NOMO-1 (cell line): ENCODE measurements at regions not wholly inside any gene's neighbourhood (a gene's known extent, or its start where the extent isn't known, plus 50 kb on each side); places are given as distances from the start of the nearest gene placed in this dataset.
"Not testable (repeated sequence)": the region's sequence is repeated elsewhere in the genome, so short reads cannot be mapped to it uniquely, and the experiment has no call there.

Experiments
- DNase-seq, 2 experiments: peaks; one replicate each; lab custom pipeline; 2025; ENCODE audit not compliant: unreplicated experiment in 2 of 2; lab: John Stamatoyannopoulos, UW

DNA sequence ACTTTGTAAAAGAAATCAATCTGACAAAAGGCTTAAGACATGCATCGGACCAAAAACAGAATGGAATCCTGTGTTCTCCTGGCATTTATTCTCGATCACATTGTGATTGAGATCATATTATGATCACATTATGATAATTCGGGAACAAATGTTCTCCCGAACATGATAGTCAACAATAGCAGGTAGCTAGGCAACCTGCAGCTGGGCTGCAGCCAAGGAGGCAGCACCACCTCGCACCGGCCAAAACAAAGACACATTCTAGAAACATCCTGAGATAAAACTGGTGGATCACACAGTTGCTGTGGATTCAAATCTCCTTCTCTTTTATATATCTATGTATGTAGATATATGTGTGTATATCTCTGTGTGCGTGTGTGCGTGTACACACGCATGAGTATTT, 480.6 kb upstream of the CYLC2 start:
- DNase-seq, result no peak

DNA sequence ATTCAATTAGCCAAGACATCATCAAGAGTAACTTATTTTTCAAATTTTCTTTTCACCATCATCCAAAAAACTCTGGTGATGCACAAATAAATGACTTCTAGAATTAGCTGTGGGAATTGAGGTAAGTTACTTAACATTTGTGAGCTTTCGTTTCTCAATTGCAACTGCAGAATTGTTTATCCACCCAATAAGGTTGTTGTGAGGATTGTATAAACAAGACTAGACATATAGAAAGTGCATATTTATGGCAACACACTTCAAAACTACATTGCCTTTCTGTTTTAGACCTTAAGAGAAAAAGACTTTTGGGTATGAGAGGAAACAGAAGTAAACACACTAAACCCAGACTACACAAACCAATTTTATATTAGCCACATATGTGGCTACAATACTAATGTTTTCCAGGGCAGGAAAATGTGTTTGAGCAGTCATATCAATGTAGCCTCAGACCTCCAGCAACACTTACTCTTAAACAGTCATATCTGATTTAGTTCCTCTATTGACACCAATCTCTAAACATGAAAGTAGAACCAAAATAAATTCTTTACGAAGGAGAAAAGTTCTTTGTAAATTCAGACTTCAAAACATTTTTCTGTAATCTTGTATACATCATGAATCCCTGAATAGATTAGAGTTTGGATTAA, 488.0 kb upstream of the CYLC2 start:
- DNase-seq, result no peak

DNA sequence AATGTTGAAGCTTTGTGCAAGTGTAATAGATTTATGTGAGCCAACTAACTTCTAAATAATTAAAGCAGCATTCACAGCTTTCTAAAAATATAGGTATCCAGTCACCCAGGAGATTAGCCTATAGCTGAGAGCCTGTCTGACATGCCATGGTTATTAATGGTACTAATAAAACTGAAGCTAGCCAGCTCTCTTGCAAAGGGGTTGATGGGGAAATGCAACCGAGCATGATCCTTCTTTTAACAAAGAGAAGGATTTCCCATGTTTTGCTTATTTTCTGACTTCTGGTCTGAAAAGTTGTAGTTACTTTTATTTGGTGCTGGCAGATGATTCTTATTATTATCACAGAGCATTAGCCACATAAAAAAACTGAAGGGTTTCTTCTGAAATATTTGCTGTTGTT, 488.7 kb upstream of the CYLC2 start:
- DNase-seq, result no peak

DNA sequence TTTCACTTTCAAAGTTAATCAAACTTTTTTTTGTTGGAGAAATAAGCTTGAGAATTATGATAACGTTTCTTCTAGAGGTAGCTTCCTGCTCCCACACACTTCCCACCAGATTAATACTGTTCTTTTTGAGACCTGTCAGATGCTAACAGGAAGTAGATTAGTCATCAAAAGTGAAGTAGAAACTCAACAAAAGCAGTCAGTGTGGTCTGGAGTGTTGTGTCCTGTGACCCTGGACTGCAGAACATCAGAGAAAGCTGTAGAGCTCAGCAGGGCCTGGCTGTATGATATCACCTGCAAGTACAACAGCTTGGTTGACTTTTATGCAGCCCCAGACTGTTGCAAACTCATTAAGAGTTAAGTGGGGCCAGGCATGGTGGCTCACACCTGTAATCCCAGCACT, 495.7 kb upstream of the CYLC2 start:
- no peak for DNase-seq

DNA sequence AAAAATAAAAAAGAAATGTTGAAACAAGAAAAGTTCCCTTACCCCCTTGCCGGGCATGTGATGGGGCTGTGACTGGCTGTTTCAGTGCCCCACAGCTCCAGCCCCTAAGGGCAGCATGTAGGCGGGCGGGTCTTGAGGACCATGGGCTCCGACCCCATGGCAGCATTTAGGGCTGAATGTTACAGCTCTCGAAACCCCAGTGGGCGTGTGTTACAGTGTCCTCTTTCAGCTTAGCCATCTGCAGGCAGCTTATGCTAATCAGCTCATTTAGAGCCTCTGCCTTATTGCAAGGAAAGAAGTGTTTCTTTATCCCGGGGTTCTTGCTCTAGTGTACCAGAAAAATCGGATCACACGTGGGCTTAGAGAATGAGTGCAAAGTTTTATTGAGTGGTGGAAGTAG, 497.4 kb upstream of the CYLC2 start:
- no peak for DNase-seq

DNA sequence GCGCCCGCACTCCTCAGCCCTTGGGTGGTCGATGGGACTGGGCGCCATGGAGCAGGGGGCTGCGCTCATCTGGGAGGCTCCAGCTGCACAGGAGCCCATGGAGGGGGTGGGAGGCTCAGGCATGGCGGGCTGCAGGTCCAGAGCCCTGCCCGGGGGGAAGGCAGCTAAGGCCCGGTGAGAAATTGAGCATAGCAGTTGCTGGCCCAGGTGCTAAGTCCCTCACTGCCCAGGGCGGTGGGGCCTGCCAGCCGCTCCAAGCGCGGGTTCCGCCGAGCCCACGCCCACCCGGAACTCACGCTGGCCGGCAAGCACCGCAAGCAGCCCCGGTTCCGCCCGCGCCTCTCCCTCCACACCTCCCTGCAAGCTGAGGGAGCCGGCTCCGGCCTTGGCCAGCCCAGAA, 508.2 kb upstream of the CYLC2 start:
- not testable (repeated sequence) for DNase-seq

DNA sequence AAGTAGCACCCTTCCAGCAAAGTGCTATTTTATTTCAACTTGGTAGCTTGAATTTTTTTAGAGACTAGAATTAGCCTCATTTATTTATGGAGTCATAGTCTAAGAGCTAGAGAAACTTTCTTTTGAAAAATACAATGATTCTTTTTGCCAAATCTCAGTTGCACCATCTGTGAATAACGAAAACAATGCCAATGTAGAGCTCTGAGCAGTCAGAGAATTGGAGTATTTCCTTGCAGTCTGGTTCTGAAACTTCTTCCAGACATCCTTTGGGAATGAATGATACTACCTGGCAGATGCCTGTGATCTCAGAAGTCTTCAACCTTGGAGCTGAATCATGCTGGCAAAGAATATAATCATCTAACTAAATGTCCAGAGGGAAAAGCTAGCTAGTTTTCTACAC, 511.5 kb upstream of the CYLC2 start:
- no peak for DNase-seq

DNA sequence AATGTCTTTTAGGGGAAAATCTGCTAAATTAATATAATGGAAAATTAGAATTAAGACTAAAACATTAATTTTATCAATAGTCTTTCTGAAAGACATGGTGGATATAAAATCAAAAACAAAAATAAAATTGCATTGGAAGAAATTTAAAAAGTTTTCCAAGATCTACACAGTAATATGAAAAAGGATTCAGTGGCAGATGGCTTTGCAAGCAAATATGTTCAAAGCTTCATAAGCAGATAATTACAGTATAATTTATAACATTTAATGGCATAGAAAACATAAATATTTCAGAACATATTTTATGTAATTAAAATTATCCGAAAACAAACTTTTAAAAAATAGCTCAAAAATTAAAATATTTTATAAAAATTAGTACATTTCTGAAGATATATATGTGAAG, 512.4 kb upstream of the CYLC2 start:
- no peak for DNase-seq

DNA sequence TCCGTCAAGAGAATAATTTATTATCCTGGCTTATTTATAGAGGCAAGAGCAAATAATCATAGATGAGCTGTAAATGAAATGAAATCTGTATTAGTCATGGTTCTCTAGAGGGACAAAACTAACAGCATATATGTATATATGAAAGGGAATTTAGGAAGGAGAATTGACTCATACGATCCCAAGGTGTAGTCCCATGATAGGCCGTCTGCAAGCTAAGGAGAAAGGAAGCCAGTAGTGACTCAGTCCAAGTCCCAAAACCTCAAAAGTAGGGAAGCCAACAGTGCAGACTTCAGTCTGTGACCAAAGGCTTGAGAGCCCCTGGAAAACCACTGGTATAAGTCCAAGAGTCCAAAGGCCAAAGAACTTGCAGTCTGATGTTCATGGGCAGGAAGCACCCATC, 515.9 kb upstream of the CYLC2 start:
- no peak for DNase-seq

DNA sequence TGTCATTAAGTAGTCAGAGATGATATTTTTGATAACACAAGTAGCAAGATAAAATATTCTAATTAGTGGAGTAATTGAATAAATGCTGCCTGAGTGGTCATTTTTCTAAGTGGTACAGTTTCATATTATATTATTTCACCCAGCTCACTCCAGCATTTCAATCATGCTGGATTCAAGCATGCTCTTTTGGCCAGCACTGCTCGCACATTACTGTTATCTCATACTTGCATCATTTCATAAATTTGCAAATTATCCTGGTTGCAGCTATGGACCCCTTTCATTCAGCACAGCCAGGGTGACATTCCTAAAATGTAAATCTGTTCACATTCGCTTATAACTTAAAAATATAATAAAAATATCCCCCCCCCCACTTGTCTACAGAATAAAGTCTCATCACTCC, 520.8 kb upstream of the CYLC2 start:
- no peak for DNase-seq

DNA sequence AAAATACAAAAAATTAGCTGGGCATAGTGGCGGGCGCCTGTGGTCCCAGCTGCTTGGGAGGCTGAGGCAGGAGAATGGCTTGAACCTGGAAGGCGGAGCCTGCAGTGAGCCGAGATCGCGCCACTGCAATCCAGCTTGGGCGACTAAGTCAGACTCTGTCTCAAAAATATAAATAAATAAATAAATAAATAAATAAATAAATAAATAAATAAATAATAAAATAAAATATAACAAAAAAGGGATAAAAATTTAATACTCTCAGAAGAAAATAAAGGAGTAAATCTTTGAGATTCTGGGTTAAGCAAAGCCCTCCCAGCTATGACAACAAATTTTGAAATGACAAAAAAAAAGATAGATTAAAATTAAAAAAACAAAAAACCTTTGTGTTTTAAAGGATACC, 525.7 kb upstream of the CYLC2 start:
- DNase-seq, result not testable (repeated sequence)

DNA sequence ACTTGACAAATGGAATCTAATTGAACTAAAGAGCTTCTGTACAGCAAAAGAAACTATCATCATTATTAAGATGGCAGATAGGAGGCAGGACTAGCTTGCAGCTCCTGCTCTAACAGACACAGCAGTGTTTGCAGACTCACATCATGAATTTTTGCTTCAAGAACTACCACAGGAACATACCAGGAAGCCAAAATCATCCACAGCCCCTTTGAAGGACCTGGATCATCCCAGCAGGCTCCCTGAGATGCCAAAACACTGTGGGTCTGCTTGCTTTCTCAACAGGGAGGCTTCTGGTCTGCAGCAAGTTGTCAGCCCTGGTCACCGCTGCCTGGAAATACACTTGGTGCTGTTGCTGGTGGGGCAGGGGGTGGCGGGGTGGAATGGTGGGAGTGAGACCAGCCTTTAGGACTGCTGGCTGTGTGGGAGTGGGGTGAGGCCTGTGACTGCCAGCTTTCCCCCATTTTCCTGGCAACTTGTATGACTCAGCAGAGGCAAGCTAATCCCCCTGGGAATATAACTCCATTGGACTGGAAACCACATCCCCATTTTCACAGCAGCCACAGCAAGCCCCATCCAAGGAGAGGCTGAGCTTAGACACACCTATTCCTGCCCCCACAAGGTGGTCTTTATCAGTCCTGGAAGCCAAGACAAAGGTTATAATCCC, 533.8 kb upstream of the CYLC2 start:
- no peak for DNase-seq

DNA sequence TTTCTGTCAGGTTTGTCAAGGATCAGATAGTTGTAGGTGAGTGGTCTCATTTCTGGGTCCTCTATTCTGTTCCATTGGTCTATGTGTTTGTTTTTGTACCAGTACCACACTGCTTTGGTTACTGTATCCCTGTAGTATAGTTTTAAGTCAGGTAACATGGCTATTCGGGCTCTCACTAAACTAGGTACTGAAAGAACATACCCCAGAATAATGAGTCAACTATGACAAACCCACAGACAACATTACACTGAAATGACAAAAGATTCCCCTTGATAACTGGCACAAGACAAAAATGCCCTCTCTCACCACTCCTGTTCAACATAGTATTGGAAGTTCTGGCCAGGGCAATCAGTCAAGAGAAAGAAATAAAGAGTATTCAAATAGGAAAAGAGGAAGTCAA, 535.3 kb upstream of the CYLC2 start:
- no peak for DNase-seq

DNA sequence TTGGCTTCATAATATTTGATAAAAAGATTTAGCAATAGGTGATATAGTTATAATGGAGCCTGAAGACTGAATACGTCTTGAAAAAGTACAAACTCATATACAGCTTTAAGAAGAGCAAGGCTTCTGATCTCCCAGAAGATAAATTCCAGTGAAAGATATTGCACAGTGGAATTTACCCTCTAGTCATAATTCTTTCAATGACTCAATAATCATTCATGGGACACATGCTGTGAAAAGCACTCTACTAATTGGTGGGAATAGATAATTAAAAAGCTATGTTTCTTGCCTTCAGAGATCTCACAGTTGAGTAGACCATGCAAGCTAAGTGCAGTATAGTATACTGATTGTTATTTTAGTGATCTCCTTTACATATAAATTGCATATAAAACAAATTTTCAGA, 538.6 kb upstream of the CYLC2 start:
- DNase-seq, result no peak

DNA sequence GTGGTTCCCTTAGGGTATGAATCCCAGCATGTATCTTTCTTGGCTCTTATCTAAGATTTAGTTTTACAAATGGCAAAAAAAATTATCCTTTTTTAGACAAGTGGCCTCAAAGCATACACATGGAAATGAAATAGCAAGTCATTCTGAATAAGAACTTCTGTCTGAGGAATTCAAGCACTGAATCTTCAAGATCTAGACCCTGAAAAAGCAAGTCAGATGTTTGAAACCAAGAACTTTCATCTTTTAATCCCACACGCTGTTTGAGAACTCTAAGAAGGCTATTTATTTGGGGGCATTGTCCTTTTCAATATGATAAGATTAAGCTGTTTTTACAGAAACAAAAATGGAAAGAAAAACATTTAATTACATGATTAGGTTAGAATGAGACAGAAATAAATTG, 549.2 kb upstream of the CYLC2 start:
- DNase-seq, result no peak

DNA sequence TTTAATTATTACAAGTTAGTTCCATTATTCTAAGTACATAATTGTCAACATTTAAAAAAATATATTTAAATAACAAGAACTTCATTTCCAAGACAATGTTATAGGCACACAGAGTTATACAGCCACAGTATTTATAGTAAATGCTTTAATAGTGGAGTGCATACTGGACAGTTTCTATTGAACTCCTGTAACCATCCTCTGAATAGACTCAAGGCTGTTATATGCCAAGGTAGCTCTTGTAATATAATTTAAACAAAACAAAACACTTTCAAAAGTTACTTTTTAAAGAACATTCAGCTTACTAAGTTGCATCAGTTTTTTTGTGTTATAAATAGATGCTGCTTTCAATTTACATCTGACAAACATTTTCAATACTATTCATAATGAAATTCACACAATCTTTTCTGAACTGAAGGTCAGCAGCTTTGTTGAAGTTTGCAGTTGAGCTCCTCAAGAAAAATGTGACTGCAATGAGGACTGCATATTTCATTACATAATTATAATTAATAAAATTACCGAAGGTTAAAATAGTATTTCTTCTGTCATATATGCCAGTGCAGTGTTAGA, 549.9 kb upstream of the CYLC2 start:
- DNase-seq, result no peak

DNA sequence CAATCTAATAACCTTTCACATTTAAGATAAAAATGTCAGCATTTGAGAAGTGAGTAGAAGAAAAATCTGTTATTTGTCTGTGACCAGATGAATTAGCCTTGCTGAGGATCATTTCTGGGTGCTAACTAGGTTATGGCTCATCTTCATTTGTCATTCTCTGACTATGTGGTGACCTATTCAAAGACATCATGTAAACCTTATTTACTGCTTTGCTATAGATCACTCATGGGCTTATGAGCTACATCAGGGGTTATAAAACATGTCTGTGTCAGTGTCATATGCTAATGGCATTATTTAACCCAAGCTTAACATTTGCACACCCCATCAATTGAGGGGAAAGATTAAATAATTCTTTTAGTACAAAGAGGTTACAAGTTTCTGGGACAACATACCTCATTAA, 555.5 kb upstream of the CYLC2 start:
- no peak for DNase-seq

DNA sequence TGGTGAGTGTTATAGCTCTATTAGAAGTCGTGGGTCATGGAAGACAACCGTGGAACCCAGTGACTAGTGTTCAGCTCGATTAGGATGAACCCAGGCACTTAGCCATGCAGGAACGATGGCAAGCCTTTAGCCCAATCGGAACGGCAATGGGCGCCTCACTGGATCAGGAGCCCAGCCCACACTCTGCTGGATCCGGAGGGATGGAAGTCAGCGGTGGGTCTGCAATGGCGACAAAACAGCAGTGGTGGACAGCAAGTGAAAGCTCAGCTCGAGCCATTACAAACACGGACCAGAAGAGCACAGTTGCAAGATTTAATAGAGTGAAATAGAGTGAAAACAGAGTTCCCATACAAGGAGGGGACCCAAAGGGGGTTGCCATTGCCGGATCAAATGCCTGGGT, 558.5 kb upstream of the CYLC2 start:
- not testable (repeated sequence) for DNase-seq

DNA sequence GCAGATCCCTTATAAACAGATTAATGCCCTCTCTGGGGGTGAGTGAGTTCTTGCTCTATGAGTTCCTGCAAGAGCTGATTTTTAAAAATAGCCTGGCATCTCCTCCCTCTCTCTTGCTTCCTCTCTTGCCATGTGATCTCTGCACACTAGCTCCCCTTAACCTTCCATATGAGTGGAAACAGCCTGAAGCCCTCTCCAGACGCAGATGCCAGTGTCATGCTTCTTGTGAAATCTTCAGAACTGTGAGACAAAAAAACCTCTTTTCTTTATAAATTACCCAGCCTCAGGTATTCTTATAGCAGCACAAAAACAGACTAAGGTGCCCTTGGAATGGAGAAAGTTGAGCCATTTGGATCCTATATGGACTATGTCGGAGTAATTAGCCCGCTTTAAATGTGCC, 559.7 kb upstream of the CYLC2 start:
- DNase-seq, result no peak

DNA sequence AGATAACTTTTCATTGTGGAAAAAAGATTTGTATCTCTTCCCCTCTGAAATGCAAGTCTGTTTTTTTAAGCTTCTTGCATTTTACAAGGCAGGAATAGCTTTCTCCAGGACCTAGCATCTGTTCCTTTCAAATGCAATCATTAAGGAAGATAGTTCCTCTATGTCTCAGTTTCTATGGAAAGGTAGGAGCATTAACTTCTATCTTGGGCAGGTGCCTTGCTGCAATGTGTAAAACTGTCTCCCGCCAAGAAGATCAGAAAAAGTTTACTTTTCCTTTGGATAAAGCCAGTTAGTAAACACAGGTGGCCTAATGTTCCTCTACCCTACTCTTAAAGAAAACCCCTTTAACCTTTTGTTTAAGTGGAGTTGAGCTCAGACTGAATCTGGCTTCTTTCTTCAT, 560.6 kb upstream of the CYLC2 start:
- no peak for DNase-seq

DNA sequence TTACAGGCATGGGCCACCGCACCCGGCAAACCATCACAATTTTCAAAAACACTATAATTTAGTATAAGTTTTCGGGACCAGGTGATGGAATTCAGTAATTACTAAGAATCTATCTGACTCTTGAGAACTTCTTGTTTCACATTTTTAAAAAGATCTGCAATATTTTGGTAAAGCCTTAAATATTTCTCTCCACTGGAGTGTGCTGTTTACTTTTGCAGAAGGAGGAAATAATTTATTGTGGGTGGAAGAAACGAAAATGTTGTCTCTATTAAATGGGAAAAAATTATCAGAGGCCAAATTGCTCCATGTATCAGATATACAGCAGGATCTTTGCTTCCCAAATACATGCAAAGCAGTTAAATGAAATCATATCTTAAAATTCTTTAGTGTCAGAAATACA, 566.8 kb upstream of the CYLC2 start:
- DNase-seq, result no peak

DNA sequence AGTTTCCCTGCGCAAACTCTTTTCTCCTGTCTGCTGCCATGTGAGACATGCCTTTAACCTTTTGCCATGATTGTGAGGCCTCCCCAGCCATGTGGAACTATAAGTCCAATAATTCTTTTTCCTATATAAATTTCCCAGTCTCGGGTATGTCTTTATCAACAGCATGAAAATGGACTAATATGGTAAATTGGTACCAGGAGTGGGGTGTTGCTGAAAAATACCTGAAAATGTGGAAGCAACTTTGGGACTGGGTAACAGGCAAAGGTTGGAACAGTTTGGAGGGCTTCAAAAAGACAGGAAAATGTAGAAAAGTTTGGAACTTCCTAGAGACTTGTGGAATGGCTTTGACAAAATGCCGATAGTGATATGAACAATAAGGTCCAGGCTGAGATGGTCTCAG, 578.9 kb upstream of the CYLC2 start:
- not testable (repeated sequence) for DNase-seq
